HepG2 (cell line): ENCODE measurements at regions not wholly inside any gene's neighbourhood (a gene's known extent, or its start where the extent isn't known, plus 50 kb on each side); places are given as distances from the start of the nearest gene placed in this dataset.

Experiments used
- ATAC-seq: fragments of 200-7000 bp; cut with Tn5 transposase; 3 replicates; pipeline ENCODE4 v1.9.1; 2020; ENCODE audit warnings: mild to moderate bottlenecking, moderate library complexity
- BruUV-seq: library from RNA; stranded (reverse); fragments of 400-500 nt; replicated peaks from 2 replicates; lab custom pipeline; 2021; lab: Mats Ljungman, UMichigan
- CTCF ChIA-PET: fragments of 300-600 bp; formaldehyde crosslinking; extraction: SDS; loops from one replicate; lab custom pipeline; 2021; ENCODE audit warnings: low total read pairs, inconsistent platforms, low intra/inter-chr PET ratio; lab: Yijun Ruan, JAX
- POLR2A ChIA-PET: fragments of 350-600 bp; sonication (Branson Sonifier 250); formaldehyde crosslinking; loops from one replicate; lab custom pipeline; 2020; ENCODE audit warnings: antibody characterized with exemption, inconsistent platforms; lab: Yijun Ruan, JAX
- DNase-seq: peaks from one replicate; pipeline ENCODE4 v3.0.0-alpha.2; 2015; ENCODE audit warnings: low spot score
- FAIRE-seq: peaks from 3 replicates; lab custom pipeline; 2011; peaks lifted over from hg19 to GRCh38; lab: Jason Lieb, UNC
- H2AFZ ChIP-seq: one replicate; pipeline ENCODE4 v1.6.1; 2011; ENCODE audit warnings: low read length, inconsistent platforms
- H3K27ac ChIP-seq: fragments of 300-600 bp; 3 replicates; pipeline ENCODE4 v1.8.0; 2011; ENCODE audit warnings: mixed run types, mild to moderate bottlenecking, mixed read lengths, low read length, inconsistent platforms; ENCODE audit not compliant: insufficient read depth; ENCODE audit errors: extremely low read length
- H3K27me3 ChIP-seq, 2 experiments: fragments of 200-600 bp in 1 of 2; 2 replicates in 1 of 2; 3 replicates in 1 of 2; pipeline versions ENCODE4 v1.6.0 to v1.8.0; 2011; ENCODE audit warnings: low read length in 2 of 2, mild to moderate bottlenecking in 2 of 2, moderate library complexity in 2 of 2, inconsistent platforms in 1 of 2; ENCODE audit not compliant: insufficient read depth in 2 of 2, control insufficient read depth in 1 of 2
- H3K36me3 ChIP-seq, 2 experiments: fragments of 200-600 bp in 1 of 2; replicated peaks in 1 of 2; 2 replicates in 1 of 2; 3 replicates in 1 of 2; pipeline versions ENCODE4 v1.5.1 to v1.8.0; 2011; ENCODE audit warnings: low read length in 2 of 2, inconsistent platforms in 1 of 2; ENCODE audit not compliant: insufficient read depth in 2 of 2, control insufficient read depth in 1 of 2
- H3K4me1 ChIP-seq: 2 replicates; pipeline ENCODE4 v1.5.1; 2012; ENCODE audit warnings: low read length, inconsistent platforms; ENCODE audit not compliant: insufficient read depth
- H3K4me2 ChIP-seq: 2 replicates; pipeline ENCODE4 v1.6.0; 2011; ENCODE audit warnings: low read depth, low read length, inconsistent platforms
- H3K4me3 ChIP-seq, 3 experiments: fragments of 200-600 bp in 1 of 3; sonication (generic), shearing (Covaris generic) in 1 of 3; replicated peaks in 1 of 3; 2 replicates each; pipeline ENCODE4 v1.5.1; 2011 to 2016; ENCODE audit warnings: low read length in 3 of 3, inconsistent platforms in 2 of 3, low read depth in 2 of 3, mild to moderate bottlenecking in 2 of 3, control low read depth in 1 of 3, mixed read lengths in 1 of 3; ENCODE audit not compliant: insufficient read depth in 1 of 3
- H3K79me2 ChIP-seq: one replicate; pipeline ENCODE4 v1.6.1; 2011; ENCODE audit warnings: low read length, inconsistent platforms; ENCODE audit not compliant: insufficient read depth
- H3K9ac ChIP-seq: 2 replicates; pipeline ENCODE4 v1.6.0; 2011; ENCODE audit warnings: mild to moderate bottlenecking, low read depth, low read length, inconsistent platforms; ENCODE audit not compliant: insufficient read depth
- H3K9me3 ChIP-seq: 2 replicates; pipeline ENCODE4 v1.5.1; 2012; ENCODE audit warnings: mild to moderate bottlenecking, low read length
- H4K20me1 ChIP-seq: 2 replicates; pipeline ENCODE4 v1.6.0; 2011; ENCODE audit warnings: inconsistent platforms, mild to moderate bottlenecking, low read length, moderate library complexity; ENCODE audit not compliant: insufficient read depth
- FOXM1 ChIP-seq: sonication (generic); formaldehyde crosslinking; IDR thresholded peaks from 2 replicates; pipeline ENCODE4 v1.5.0; 2020; ENCODE audit warnings: missing genetic modification reagents
- GATAD1 ChIP-seq: IDR thresholded peaks from 2 replicates; pipeline ENCODE4 v1.6.1; 2016; ENCODE audit warnings: missing genetic modification reagents, missing compliant biosample characterization
- MLLT10 ChIP-seq: sonication (generic); formaldehyde crosslinking; IDR thresholded peaks from 2 replicates; pipeline ENCODE4 v1.4.0; 2020; ENCODE audit warnings: missing genetic modification reagents
- NFIB ChIP-seq: sonication (generic); formaldehyde crosslinking; IDR thresholded peaks from 2 replicates; pipeline ENCODE4 v1.9.0; 2021; ENCODE audit warnings: missing genetic modification reagents, mild to moderate bottlenecking, borderline replicate concordance
- RFX3 ChIP-seq: IDR thresholded peaks from 2 replicates; pipeline ENCODE4 v1.6.1; 2016; ENCODE audit warnings: missing biosample characterization, missing genetic modification reagents
- SALL2 ChIP-seq: sonication (generic); formaldehyde crosslinking; IDR thresholded peaks from 2 replicates; pipeline ENCODE4 v1.8.1; 2023; ENCODE audit warnings: mild to moderate bottlenecking, missing genetic modification reagents, inconsistent platforms
- SIX1 ChIP-seq: sonication (generic); formaldehyde crosslinking; IDR thresholded peaks from 2 replicates; pipeline ENCODE4 v1.4.0; 2020; ENCODE audit warnings: missing genetic modification reagents, borderline replicate concordance
- ZBTB7A ChIP-seq: sonication (generic); formaldehyde crosslinking; IDR thresholded peaks from 2 replicates; pipeline ENCODE4 v1.8.0; 2022; ENCODE audit warnings: mild to moderate bottlenecking, missing genetic modification reagents
- ZFY ChIP-seq: sonication (generic); formaldehyde crosslinking; IDR thresholded peaks from 2 replicates; pipeline ENCODE4 v1.4.0; 2020; ENCODE audit warnings: missing genetic modification reagents
- ZNF431 ChIP-seq: sonication (generic); formaldehyde crosslinking; IDR thresholded peaks from 2 replicates; pipeline ENCODE4 v1.9.0; 2022; ENCODE audit warnings: missing genetic modification reagents, low read depth, mild to moderate bottlenecking, borderline replicate concordance
- ZNF678 ChIP-seq: sonication (generic); formaldehyde crosslinking; IDR thresholded peaks from 2 replicates; pipeline ENCODE4 v1.4.0; 2020; ENCODE audit warnings: mild to moderate bottlenecking, missing genetic modification reagents
- ZSCAN29 ChIP-seq: sonication (generic); formaldehyde crosslinking; conservative IDR thresholded peaks from 2 replicates; pipeline ENCODE4 v1.4.0; 2020; ENCODE audit warnings: mild to moderate bottlenecking, missing genetic modification reagents
- WGBS: methylation state at CpG from one replicate; pipeline ENCODE4 v1.1.6; 2017; ENCODE audit warnings: low lambda C conversion rate; 5-methylcytosine and 5-hydroxymethylcytosine counted together
- in situ Hi-C: cut with HindIII; loops from 2 replicates; pipeline ENCODE4 v1.10.0; 2017; ENCODE audit warnings: low pct_unique_long_range_greater_than_20kb; ENCODE audit not compliant: extremely low pct_ligation_motif_present
- intact Hi-C: fragments of 100-400 bp; cut with micrococcal nuclease; formaldehyde crosslinking; loops from one replicate; pipeline ENCODE4 v1.10.0; 2022; ENCODE audit not compliant: unreplicated experiment
- TF ChIP-seq, protein P1 (sequence below): sonication (generic); formaldehyde crosslinking; IDR thresholded peaks from 2 replicates; pipeline ENCODE4 v1.4.0; 2020; ENCODE audit warnings: missing genetic modification reagents, borderline replicate concordance
- TF ChIP-seq, protein P2 (sequence below): sonication (generic); formaldehyde crosslinking; IDR thresholded peaks from 2 replicates; pipeline ENCODE4 v1.8.0; 2022; ENCODE audit warnings: missing genetic modification reagents, mild to moderate bottlenecking, borderline replicate concordance
- TF ChIP-seq, protein P3 (sequence below): sonication (generic); formaldehyde crosslinking; IDR thresholded peaks from 2 replicates; pipeline ENCODE4 v1.5.1; 2020; ENCODE audit warnings: mild to moderate bottlenecking, missing genetic modification reagents, borderline replicate concordance
- TF ChIP-seq, protein P4 (sequence below): sonication (generic); formaldehyde crosslinking; IDR thresholded peaks from 2 replicates; pipeline ENCODE4 v1.9.0; 2021; ENCODE audit warnings: missing genetic modification reagents, borderline replicate concordance

DNA sequence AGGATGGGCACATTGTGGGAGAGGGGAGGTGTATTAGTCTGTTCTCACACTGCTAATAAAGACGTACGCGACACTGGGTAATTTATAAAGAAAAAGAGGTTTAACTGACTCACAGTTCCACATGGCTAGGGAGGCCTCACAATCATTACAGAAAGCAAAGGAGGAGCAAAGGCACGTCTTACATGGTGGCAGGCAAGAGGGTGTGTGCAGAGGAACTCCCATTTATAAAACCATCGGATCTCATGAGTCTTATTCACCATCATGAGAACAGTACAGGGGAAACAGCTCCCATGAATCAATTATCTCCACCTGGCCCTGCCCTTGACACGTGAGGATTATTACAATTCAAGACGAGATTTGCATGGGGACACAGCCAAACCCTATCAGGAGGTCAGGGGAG, 266.7 kb downstream of the HAUS1 start:
- DNase-seq (no peak), FAIRE-seq (no peak), ATAC-seq (no peak)
- Histone ChIP-seq H4K20me1 (no peaks in the 10 kb centered on the region), H2AFZ (no peak overlapping the region), H3K79me2 (no peaks in the 10 kb centered on the region), H3K36me3 (no peaks in the 10 kb centered on the region), H3K4me3 (no peak overlapping the region), H3K4me1 (no peaks in the 10 kb centered on the region), H3K27ac (no peak overlapping the region), H3K9ac (no peak overlapping the region), H3K4me2 (no peak overlapping the region), H3K9me3 (no peaks in the 10 kb centered on the region), H3K27me3 (peaks cover 1 to 10% of the 10 kb centered on the region in 2 experiments; a peak in 1 of 5 replicates)
- 72% methylated on average over 5 of the region's 7 CpGs for WGBS
- ChIA-PET CTCF (no interaction called here), POLR2A (no interaction called here)
- in situ Hi-C loops (no loop called here), intact Hi-C loops (no loop called here)
- no TSS peak for BruUV-seq
- TF ChIP-seq FOXM1: no peak
- no peak for TF ChIP-seq ZSCAN29
- TF ChIP-seq ZFY (CRISPR knock-in tag): no peak
- no peak for TF ChIP-seq ZBTB7A (CRISPR knock-in tag)
- no peak for TF ChIP-seq MLLT10
- no peak for TF ChIP-seq SIX1 (CRISPR knock-in tag)
- no peak for TF ChIP-seq ZNF431 (CRISPR knock-in tag)
- TF ChIP-seq ZNF678 (CRISPR knock-in tag): no peak
- TF ChIP-seq GATAD1 (CRISPR knock-in tag): no peak
- TF ChIP-seq, protein P1, sequence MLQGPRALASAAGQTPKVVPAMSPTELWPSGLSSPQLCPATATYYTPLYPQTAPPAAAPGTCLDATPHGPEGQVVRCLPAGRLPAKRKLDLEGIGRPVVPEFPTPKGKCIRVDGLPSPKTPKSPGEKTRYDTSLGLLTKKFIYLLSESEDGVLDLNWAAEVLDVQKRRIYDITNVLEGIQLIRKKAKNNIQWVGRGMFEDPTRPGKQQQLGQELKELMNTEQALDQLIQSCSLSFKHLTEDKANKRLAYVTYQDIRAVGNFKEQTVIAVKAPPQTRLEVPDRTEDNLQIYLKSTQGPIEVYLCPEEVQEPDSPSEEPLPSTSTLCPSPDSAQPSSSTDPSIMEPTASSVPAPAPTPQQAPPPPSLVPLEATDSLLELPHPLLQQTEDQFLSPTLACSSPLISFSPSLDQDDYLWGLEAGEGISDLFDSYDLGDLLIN (CRISPR knock-in tag): no peak
- TF ChIP-seq, protein P2, sequence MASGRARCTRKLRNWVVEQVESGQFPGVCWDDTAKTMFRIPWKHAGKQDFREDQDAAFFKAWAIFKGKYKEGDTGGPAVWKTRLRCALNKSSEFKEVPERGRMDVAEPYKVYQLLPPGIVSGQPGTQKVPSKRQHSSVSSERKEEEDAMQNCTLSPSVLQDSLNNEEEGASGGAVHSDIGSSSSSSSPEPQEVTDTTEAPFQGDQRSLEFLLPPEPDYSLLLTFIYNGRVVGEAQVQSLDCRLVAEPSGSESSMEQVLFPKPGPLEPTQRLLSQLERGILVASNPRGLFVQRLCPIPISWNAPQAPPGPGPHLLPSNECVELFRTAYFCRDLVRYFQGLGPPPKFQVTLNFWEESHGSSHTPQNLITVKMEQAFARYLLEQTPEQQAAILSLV (CRISPR knock-in tag): no peak
- no peak for TF ChIP-seq NFIB
- no peak for TF ChIP-seq RFX3
- no peak for TF ChIP-seq SALL2 (CRISPR knock-in tag)
- TF ChIP-seq, protein P3, sequence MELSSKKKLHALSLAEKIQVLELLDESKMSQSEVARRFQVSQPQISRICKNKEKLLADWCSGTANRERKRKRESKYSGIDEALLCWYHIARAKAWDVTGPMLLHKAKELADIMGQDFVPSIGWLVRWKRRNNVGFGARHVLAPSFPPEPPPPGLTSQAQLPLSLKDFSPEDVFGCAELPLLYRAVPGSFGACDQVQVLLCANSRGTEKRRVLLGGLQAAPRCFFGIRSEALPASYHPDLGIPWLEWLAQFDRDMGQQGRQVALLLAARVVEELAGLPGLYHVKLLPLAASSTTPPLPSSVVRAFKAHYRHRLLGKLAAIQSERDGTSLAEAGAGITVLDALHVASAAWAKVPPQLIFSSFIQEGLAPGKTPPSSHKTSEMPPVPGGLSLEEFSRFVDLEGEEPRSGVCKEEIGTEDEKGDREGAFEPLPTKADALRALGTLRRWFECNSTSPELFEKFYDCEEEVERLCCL (CRISPR knock-in tag): no peak
- TF ChIP-seq, protein P4, sequence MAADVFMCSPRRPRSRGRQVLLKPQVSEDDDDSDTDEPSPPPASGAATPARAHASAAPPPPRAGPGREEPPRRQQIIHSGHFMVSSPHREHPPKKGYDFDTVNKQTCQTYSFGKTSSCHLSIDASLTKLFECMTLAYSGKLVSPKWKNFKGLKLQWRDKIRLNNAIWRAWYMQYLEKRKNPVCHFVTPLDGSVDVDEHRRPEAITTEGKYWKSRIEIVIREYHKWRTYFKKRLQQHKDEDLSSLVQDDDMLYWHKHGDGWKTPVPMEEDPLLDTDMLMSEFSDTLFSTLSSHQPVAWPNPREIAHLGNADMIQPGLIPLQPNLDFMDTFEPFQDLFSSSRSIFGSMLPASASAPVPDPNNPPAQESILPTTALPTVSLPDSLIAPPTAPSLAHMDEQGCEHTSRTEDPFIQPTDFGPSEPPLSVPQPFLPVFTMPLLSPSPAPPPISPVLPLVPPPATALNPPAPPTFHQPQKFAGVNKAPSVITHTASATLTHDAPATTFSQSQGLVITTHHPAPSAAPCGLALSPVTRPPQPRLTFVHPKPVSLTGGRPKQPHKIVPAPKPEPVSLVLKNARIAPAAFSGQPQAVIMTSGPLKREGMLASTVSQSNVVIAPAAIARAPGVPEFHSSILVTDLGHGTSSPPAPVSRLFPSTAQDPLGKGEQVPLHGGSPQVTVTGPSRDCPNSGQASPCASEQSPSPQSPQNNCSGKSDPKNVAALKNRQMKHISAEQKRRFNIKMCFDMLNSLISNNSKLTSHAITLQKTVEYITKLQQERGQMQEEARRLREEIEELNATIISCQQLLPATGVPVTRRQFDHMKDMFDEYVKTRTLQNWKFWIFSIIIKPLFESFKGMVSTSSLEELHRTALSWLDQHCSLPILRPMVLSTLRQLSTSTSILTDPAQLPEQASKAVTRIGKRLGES (CRISPR knock-in tag): no peak
